PFSK-1 (cell line): ENCODE measurements at regions not wholly inside any gene's neighbourhood (a gene's known extent, or its start where the extent isn't known, plus 50 kb on each side); places are given as distances from the start of the nearest gene placed in this dataset.

Source experiments
- FOXP2 ChIP-seq: optimal IDR thresholded peaks from 2 replicates; pipeline ENCODE3; 2011; ENCODE audit warnings: borderline replicate concordance, control low read depth, inconsistent platforms; ENCODE audit not compliant: insufficient read depth; ENCODE audit errors: extremely low read length, extremely low read depth
- POLR2AphosphoS5 ChIP-seq: IDR thresholded peaks from 2 replicates; pipeline ENCODE4 v1.6.1; 2012; ENCODE audit warnings: low read depth, mild to moderate bottlenecking, control low read depth, low read length, moderate library complexity
- SIN3A ChIP-seq: IDR thresholded peaks from 2 replicates; pipeline ENCODE4 v1.6.1; 2012; ENCODE audit warnings: mild to moderate bottlenecking, low read length, moderate library complexity, borderline replicate concordance; ENCODE audit not compliant: insufficient read depth
- TAF1 ChIP-seq: IDR thresholded peaks from 2 replicates; pipeline ENCODE4 v1.6.1; 2012; ENCODE audit warnings: low read length, control low read depth, borderline replicate concordance; ENCODE audit not compliant: insufficient read depth
- TF ChIP-seq, protein P1 (sequence below), 2 experiments: IDR thresholded peaks; 2 replicates each; pipeline versions ENCODE4 v1.6.1 to v1.8.0; 2011 to 2012; ENCODE audit warnings: low read depth in 2 of 2, low read length in 2 of 2, control low read depth in 1 of 2, inconsistent platforms in 1 of 2, mild to moderate bottlenecking in 1 of 2, moderate library complexity in 1 of 2; ENCODE audit not compliant: insufficient read depth in 1 of 2

- no peak for TF ChIP-seq POLR2AphosphoS5
- no peak for TF ChIP-seq TAF1
- no peak for TF ChIP-seq FOXP2
- TF ChIP-seq, protein P1, sequence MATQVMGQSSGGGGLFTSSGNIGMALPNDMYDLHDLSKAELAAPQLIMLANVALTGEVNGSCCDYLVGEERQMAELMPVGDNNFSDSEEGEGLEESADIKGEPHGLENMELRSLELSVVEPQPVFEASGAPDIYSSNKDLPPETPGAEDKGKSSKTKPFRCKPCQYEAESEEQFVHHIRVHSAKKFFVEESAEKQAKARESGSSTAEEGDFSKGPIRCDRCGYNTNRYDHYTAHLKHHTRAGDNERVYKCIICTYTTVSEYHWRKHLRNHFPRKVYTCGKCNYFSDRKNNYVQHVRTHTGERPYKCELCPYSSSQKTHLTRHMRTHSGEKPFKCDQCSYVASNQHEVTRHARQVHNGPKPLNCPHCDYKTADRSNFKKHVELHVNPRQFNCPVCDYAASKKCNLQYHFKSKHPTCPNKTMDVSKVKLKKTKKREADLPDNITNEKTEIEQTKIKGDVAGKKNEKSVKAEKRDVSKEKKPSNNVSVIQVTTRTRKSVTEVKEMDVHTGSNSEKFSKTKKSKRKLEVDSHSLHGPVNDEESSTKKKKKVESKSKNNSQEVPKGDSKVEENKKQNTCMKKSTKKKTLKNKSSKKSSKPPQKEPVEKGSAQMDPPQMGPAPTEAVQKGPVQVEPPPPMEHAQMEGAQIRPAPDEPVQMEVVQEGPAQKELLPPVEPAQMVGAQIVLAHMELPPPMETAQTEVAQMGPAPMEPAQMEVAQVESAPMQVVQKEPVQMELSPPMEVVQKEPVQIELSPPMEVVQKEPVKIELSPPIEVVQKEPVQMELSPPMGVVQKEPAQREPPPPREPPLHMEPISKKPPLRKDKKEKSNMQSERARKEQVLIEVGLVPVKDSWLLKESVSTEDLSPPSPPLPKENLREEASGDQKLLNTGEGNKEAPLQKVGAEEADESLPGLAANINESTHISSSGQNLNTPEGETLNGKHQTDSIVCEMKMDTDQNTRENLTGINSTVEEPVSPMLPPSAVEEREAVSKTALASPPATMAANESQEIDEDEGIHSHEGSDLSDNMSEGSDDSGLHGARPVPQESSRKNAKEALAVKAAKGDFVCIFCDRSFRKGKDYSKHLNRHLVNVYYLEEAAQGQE (IDR thresholded peaks at IDR 0.05; ENCODE audit: insufficient read depth in 1 of 2, low read depth in 2 of 2, low read length in 2 of 2), result no peak
- no peak for TF ChIP-seq SIN3A
Measured at GRCh38 chr4:23312686-23313085, 577.2 kb downstream of the PPARGC1A start.

DNA sequence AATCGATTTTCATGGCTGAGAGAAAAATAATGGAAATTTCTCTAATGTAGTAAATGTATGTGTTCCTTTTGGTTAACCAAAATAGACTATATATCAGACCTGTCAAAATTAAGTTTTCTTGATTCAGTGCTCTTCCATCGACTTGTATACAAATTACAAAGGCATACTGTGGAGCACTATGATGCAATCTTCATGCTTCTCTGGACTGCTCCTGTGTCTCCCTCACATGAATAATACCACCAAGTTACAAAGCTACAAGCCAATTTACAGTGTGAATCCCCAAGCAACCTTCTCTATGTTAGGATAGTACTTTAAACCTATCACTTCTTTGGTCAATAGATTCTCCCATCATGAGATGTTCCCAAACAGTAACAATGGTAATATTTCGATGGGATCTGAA, 577.9 kb downstream of the PPARGC1A start:
- TF ChIP-seq TAF1 (no peak), FOXP2 (no peak), POLR2AphosphoS5 (no peak), SIN3A (no peak)
- TF ChIP-seq, protein P1 (IDR thresholded peaks at IDR 0.05; ENCODE audit: insufficient read depth in 1 of 2, low read depth in 2 of 2, low read length in 2 of 2), result no peak

DNA sequence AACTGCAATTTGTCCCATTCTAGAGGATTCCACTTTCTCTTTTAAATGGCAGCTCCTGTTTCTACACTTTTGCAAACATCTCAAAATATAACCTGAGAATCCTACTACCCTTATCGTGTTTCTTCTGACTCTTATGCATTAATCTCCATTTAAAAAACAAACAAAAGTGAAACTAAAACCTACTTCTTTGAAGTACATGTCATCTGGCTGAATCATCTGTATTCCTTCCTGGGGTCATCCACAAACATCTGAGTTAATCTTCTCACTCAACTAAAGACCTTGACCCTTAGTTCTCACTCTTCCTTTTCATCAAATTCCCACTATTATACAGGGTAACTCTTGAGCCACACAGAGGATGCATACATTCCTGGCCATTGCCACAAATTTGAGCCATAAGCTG, 584.8 kb downstream of the PPARGC1A start:
- TF ChIP-seq, protein P1 (IDR thresholded peaks at IDR 0.05; ENCODE audit: insufficient read depth in 1 of 2, low read depth in 2 of 2, low read length in 2 of 2), result no peak
- TF ChIP-seq SIN3A, result no peak
- TF ChIP-seq POLR2AphosphoS5, result no peak
- TF ChIP-seq TAF1, result no peak
- no peak for TF ChIP-seq FOXP2

DNA sequence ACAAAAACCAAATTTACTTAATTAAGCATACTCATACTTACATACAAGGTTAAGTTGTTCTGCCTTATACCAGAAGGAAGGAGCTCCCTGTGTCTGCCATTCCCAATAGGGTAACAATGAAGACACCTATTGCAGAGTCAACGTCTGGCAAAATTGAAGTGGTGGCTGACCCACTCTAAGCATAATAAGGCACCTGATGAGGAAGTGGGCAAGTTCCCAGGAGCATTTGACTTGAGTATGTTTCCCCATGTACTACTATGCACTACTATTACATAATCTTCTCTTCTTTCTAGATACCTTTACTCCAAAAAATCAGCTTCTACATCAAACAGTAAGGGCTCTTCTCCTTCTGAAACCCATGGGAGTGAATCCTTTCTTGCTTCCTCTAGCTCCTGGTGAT, 591.5 kb downstream of the PPARGC1A start:
- no peak for TF ChIP-seq POLR2AphosphoS5
- no peak for TF ChIP-seq FOXP2
- TF ChIP-seq TAF1, result no peak

- TF ChIP-seq FOXP2 (no peak), TAF1 (no peak), SIN3A (no peak), POLR2AphosphoS5 (no peak)
- TF ChIP-seq, protein P1 (IDR thresholded peaks at IDR 0.05; ENCODE audit: insufficient read depth in 1 of 2, low read depth in 2 of 2, low read length in 2 of 2), result no peak
Measured at GRCh38 chr4:23297327-23297726, 592.5 kb downstream of the PPARGC1A start.

DNA sequence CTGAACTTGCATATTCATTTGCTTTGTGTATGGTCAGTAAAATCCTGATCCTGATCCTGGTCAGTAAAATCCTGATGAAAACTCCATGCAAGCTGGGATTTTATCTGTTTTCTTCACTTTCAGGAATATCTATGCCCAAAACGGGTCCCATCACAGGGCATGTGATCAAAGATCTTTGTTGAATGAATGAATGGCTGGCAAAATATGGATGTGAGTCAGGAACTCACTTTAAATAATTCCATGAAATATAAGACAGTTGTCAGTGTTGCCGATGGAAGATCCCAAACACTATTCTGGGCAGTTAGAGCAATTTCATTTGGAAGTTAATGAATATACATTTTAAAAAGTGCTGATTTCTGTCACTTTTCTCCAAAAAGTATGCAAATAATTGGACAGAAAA, 598.4 kb downstream of the GBA3 start:
- no peak for TF ChIP-seq POLR2AphosphoS5
- TF ChIP-seq FOXP2, result no peak
- TF ChIP-seq, protein P1 (IDR thresholded peaks at IDR 0.05; ENCODE audit: insufficient read depth in 1 of 2, low read depth in 2 of 2, low read length in 2 of 2), result no peak
- no peak for TF ChIP-seq TAF1
- no peak for TF ChIP-seq SIN3A
